OCI-LY1 (cell line): ENCODE measurements at regions not wholly inside any gene's neighbourhood (a gene's known extent, or its start where the extent isn't known, plus 50 kb on each side); places are given as distances from the start of the nearest gene placed in this dataset.

ENCODE experiments used
- H2AFZ ChIP-seq: fragments of 200-600 bp; sonication (generic), shearing (Covaris generic); 2 replicates; pipeline ENCODE4 v1.6.0; 2014; ENCODE audit warnings: antibody characterized with exemption, mild to moderate bottlenecking, low read length
- H3F3A ChIP-seq: fragments of 200-600 bp; sonication (generic), shearing (Covaris generic); 2 replicates; pipeline ENCODE4 v1.6.0; 2014; ENCODE audit warnings: mild to moderate bottlenecking, antibody characterized with exemption, low read length, moderate library complexity; ENCODE audit not compliant: insufficient read depth
- H3K27ac ChIP-seq: fragments of 200-600 bp; sonication (generic); 2 replicates; pipeline ENCODE4 v1.5.1; 2014; ENCODE audit warnings: low read length, mixed run types, mild to moderate bottlenecking, low read depth; ENCODE audit not compliant: poor library complexity, severe bottlenecking
- H3K27me3 ChIP-seq: fragments of 200-600 bp; sonication (generic); 2 replicates; pipeline ENCODE4 v1.6.0; 2014; ENCODE audit warnings: antibody characterized with exemption, mild to moderate bottlenecking, low read length, moderate library complexity; ENCODE audit not compliant: insufficient read depth
- H3K36me3 ChIP-seq: fragments of 200-600 bp; sonication (generic); 2 replicates; pipeline ENCODE4 v1.6.1; 2014; ENCODE audit warnings: mild to moderate bottlenecking, antibody characterized with exemption, low read length, moderate library complexity, mixed read lengths; ENCODE audit not compliant: insufficient read depth
- H3K4me1 ChIP-seq: fragments of 200-600 bp; sonication (generic); 2 replicates; pipeline ENCODE4 v1.5.1; 2014; ENCODE audit warnings: mild to moderate bottlenecking, low read length, moderate library complexity; ENCODE audit not compliant: insufficient read depth, severe bottlenecking
- H3K4me2 ChIP-seq: fragments of 200-600 bp; sonication (generic), shearing (Covaris generic); 2 replicates; pipeline ENCODE4 v1.6.1; 2014; ENCODE audit warnings: low read length
- H3K4me3 ChIP-seq: fragments of 200-600 bp; sonication (generic); 2 replicates; pipeline ENCODE4 v1.5.1; 2014; ENCODE audit warnings: low read length, low read depth, mild to moderate bottlenecking, mixed read lengths; ENCODE audit not compliant: poor library complexity, severe bottlenecking
- H3K79me2 ChIP-seq: fragments of 200-600 bp; shearing (Covaris generic); 2 replicates; pipeline ENCODE4 v1.6.1; 2016; ENCODE audit warnings: mixed run types, low read length, mixed read lengths; ENCODE audit not compliant: insufficient read depth
- H3K9ac ChIP-seq: fragments of 200-600 bp; sonication (generic), shearing (Covaris generic); 2 replicates; pipeline ENCODE4 v1.6.1; 2014; ENCODE audit warnings: mild to moderate bottlenecking, low read length, mixed read lengths
- H3K9me2 ChIP-seq: fragments of 200-600 bp; sonication (generic), shearing (Covaris generic); 2 replicates; pipeline ENCODE4 v1.6.1; 2014; ENCODE audit warnings: low read depth, mild to moderate bottlenecking, low read length, mixed read lengths
- H3K9me3 ChIP-seq: fragments of 200-600 bp; shearing (Covaris generic); 2 replicates; pipeline ENCODE4 v1.6.1; 2014; ENCODE audit warnings: low read length, mixed read lengths
- H4K20me1 ChIP-seq: fragments of 200-600 bp; sonication (generic), shearing (Covaris generic); 2 replicates; pipeline ENCODE4 v1.6.0; 2016; ENCODE audit warnings: mild to moderate bottlenecking, low read length; ENCODE audit not compliant: insufficient read depth
- CTCF ChIP-seq: fragments of 200-600 bp; sonication (generic), shearing (Covaris generic); IDR thresholded peaks from 2 replicates; pipeline ENCODE4 v1.5.1; 2017; ENCODE audit warnings: mild to moderate bottlenecking, antibody characterized with exemption, low read length, moderate library complexity, mixed read lengths
- EZH2 ChIP-seq: fragments of 200-600 bp; sonication (generic), shearing (Covaris generic); IDR thresholded peaks from 2 replicates; pipeline ENCODE4 v1.8.0; 2017; ENCODE audit warnings: borderline replicate concordance, mixed run types, mild to moderate bottlenecking, antibody characterized with exemption, low read length, moderate library complexity, mixed read lengths

GRCh38 chr1:43056981-43057391 is 98.3 kb upstream of the SLC2A1 start:
- H3K4me1 ChIP-seq, result peaks cover 10% of the 10 kb centered on the region
- H3K9ac ChIP-seq, result no peak overlapping the region
- no peaks in the 10 kb centered on the region; the same call in 1 of the 2 replicates for H3K27me3 ChIP-seq
- H3K79me2 ChIP-seq, result no peaks in the 10 kb centered on the region
- no peaks in the 10 kb centered on the region for H3K9me3 ChIP-seq
- H3K9me2 ChIP-seq, result no peaks in the 10 kb centered on the region
- H3K27ac ChIP-seq, result no peak overlapping the region
- TF ChIP-seq CTCF (no peak), EZH2 (no peak)
- H4K20me1 ChIP-seq, result no peaks in the 10 kb centered on the region
- H3K4me3 ChIP-seq, result no peak overlapping the region
- H3K36me3 ChIP-seq, result no peaks in the 10 kb centered on the region
- no peaks in the 10 kb centered on the region for H3F3A ChIP-seq
- H3K4me2 ChIP-seq, result no peak overlapping the region
- H2AFZ ChIP-seq, result no peak overlapping the region

GRCh38 chr1:43056460-43056859 is 97.8 kb upstream of the SLC2A1 start:
- H3K9me3 ChIP-seq, result no peaks in the 10 kb centered on the region
- H3K36me3 ChIP-seq, result no peaks in the 10 kb centered on the region
- H3K79me2 ChIP-seq, result no peaks in the 10 kb centered on the region
- no peak overlapping the region for H2AFZ ChIP-seq
- TF ChIP-seq CTCF, result no peak
- no peak for TF ChIP-seq EZH2
- H3K4me2 ChIP-seq, result no peak overlapping the region
- H3K4me1 ChIP-seq, result peaks cover 10% of the 10 kb centered on the region
- no peaks in the 10 kb centered on the region; the same call in 1 of the 2 replicates for H3K27me3 ChIP-seq
- H4K20me1 ChIP-seq, result no peaks in the 10 kb centered on the region
- no peak overlapping the region for H3K4me3 ChIP-seq
- no peaks in the 10 kb centered on the region for H3K9me2 ChIP-seq
- no peak overlapping the region for H3K9ac ChIP-seq
- H3K27ac ChIP-seq, result no peak overlapping the region
- H3F3A ChIP-seq, result no peaks in the 10 kb centered on the region

GRCh38 chr1:43054961-43055360 is 96.3 kb upstream of the SLC2A1 start:
- Histone ChIP-seq H3F3A (no peaks in the 10 kb centered on the region), H3K4me2 (no peak overlapping the region), H4K20me1 (no peaks in the 10 kb centered on the region), H3K27me3 (no peaks in the 10 kb centered on the region; the same call in 1 of the 2 replicates), H3K9ac (no peak overlapping the region), H3K4me3 (no peak overlapping the region), H3K79me2 (no peaks in the 10 kb centered on the region), H3K4me1 (peaks cover 10% of the 10 kb centered on the region), H3K9me2 (no peaks in the 10 kb centered on the region), H3K9me3 (no peaks in the 10 kb centered on the region), H3K27ac (no peak overlapping the region), H2AFZ (no peak overlapping the region), H3K36me3 (no peaks in the 10 kb centered on the region)
- TF ChIP-seq EZH2 (no peak), CTCF (no peak)
